Colonic mucosa (tissue), 4 donors: ENCODE measurements at regions not wholly inside any gene's neighbourhood (a gene's known extent, or its start where the extent isn't known, plus 50 kb on each side); places are given as distances from the start of the nearest gene placed in this dataset.

Experiments used
- DNase-seq: peaks from one replicate; pipeline ENCODE4 v3.0.0-alpha.2; 2020
- H3K27ac ChIP-seq: fragments of 200-600 bp; one replicate; pipeline ENCODE4 v1.8.0; 2021
- H3K27me3 ChIP-seq: fragments of 200-600 bp; one replicate; pipeline ENCODE4 v1.8.0; 2021
- H3K36me3 ChIP-seq: fragments of 200-600 bp; one replicate; pipeline ENCODE4 v1.8.0; 2021
- H3K4me1 ChIP-seq: fragments of 200-600 bp; one replicate; pipeline ENCODE4 v1.8.0; 2021; ENCODE audit warnings: mild to moderate bottlenecking
- H3K4me3 ChIP-seq: fragments of 200-600 bp; one replicate; pipeline ENCODE4 v1.8.0; 2021
- H3K9ac ChIP-seq, 2 donors: one replicate each; pipeline ENCODE4 v1.7.0; 2013; ENCODE audit warnings: control low read depth in 2 of 2, low read depth in 2 of 2, low read length in 2 of 2
- H3K9me3 ChIP-seq: fragments of 200-600 bp; one replicate; pipeline ENCODE4 v1.8.0; 2021
- CTCF ChIP-seq: fragments of 200-600 bp; IDR thresholded peaks from one replicate; pipeline ENCODE4 v1.8.0; 2022; ENCODE audit warnings: antibody characterized with exemption, mild to moderate bottlenecking
- intact Hi-C: fragments of 100-400 bp; cut with DNase I; formaldehyde crosslinking; loops from one replicate; pipeline ENCODE4 v1.14.1; 2022
- donor health status: healthy.
- donor health status: DM: no; HTN: no; CAD: no.
- donor health status: DM: no; HTN: no; CAD: no.

GRCh38 chr6:40674170-40674569 is 87.0 kb upstream of the LRFN2 start:
- no peak overlapping the region for H3K27ac ChIP-seq
- H3K27me3 ChIP-seq = no peaks in the 10 kb centered on the region
- H3K4me3 ChIP-seq = no peak overlapping the region
- H3K9ac ChIP-seq = no peak overlapping the region
- no peaks in the 10 kb centered on the region for H3K36me3 ChIP-seq
- no peaks in the 10 kb centered on the region for H3K4me1 ChIP-seq
- no peak for DNase-seq
- H3K9me3 ChIP-seq = no peaks in the 10 kb centered on the region
- no peak for TF ChIP-seq CTCF
- intact Hi-C loops = no loop called here

GRCh38 chr6:40672087-40672486 is 84.9 kb upstream of the LRFN2 start:
- DNase-seq = no peak
- TF ChIP-seq CTCF = no peak
- intact Hi-C loops = no loop called here

GRCh38 chr6:40671694-40672050 is 84.5 kb upstream of the LRFN2 start:
- Histone ChIP-seq H3K27me3 (no peaks in the 10 kb centered on the region), H3K4me1 (no peaks in the 10 kb centered on the region), H3K4me3 (no peak overlapping the region), H3K9me3 (no peaks in the 10 kb centered on the region), H3K36me3 (no peaks in the 10 kb centered on the region), H3K9ac (no peak overlapping the region), H3K27ac (no peak overlapping the region)
- intact Hi-C loops = no loop called here
- no peak for DNase-seq
- no peak for TF ChIP-seq CTCF

More at GRCh38 chr6:40672087-40672486, 84.9 kb upstream of the LRFN2 start:
- no peaks in the 10 kb centered on the region for H3K9me3 ChIP-seq
- no peak overlapping the region for H3K4me3 ChIP-seq
- H3K27ac ChIP-seq = no peak overlapping the region
- no peaks in the 10 kb centered on the region for H3K36me3 ChIP-seq
- no peaks in the 10 kb centered on the region for H3K27me3 ChIP-seq
- no peak overlapping the region for H3K9ac ChIP-seq
- H3K4me1 ChIP-seq = no peaks in the 10 kb centered on the region

GRCh38 chr6:40671001-40671693 is 84.0 kb upstream of the LRFN2 start:
- H3K9ac ChIP-seq = no peak overlapping the region
- no peak overlapping the region for H3K27ac ChIP-seq
- no peaks in the 10 kb centered on the region for H3K36me3 ChIP-seq
- H3K4me3 ChIP-seq = no peak overlapping the region
- H3K9me3 ChIP-seq = no peaks in the 10 kb centered on the region
- TF ChIP-seq CTCF = no peak
- H3K27me3 ChIP-seq = no peaks in the 10 kb centered on the region
- H3K4me1 ChIP-seq = no peaks in the 10 kb centered on the region
- DNase-seq = peak; percentile 56
- intact Hi-C loops = no loop called here

- no peak for DNase-seq
- intact Hi-C loops = no loop called here
- Histone ChIP-seq H3K4me1 (no peaks in the 10 kb centered on the region), H3K9me3 (no peaks in the 10 kb centered on the region), H3K9ac (no peak overlapping the region), H3K27me3 (no peaks in the 10 kb centered on the region), H3K27ac (no peak overlapping the region), H3K36me3 (no peaks in the 10 kb centered on the region), H3K4me3 (no peak overlapping the region)
- no peak for TF ChIP-seq CTCF
Measured at GRCh38 chr6:40669343-40669742, 82.2 kb upstream of the LRFN2 start.
